Skin of body (tissue), 1 donor: ENCODE measurements at regions not wholly inside any gene's neighbourhood (a gene's known extent, or its start where the extent isn't known, plus 50 kb on each side); places are given as distances from the start of the nearest gene placed in this dataset.
A peak's percentile ranks its signal among the peaks of the same experiment; 100 is the strongest.

Source experiments
- DNase-seq: peaks from one replicate; lab custom pipeline; 2025; lab: John Stamatoyannopoulos, UW

DNA sequence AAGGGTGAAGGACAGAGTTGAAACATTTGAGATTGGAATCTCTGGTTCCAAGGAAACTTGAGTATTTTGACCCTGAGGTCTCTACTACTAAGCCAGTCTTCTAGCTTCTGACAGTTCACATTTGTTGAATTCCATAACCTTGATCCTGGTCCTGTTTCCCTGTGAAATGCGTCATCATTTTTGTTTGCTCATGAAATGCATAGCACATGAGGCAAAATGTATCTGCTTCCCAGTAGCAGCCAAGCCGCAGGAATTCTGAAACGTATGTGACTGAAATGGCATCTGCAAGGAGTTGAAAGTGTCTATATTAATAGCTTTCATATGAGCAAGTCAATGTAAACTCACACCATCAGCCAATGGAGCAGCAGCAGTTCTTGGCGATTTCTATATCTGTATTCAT lies 307.9 kb downstream of the CSNK1G3 start:
- peak; percentile 93 for DNase-seq

DNA sequence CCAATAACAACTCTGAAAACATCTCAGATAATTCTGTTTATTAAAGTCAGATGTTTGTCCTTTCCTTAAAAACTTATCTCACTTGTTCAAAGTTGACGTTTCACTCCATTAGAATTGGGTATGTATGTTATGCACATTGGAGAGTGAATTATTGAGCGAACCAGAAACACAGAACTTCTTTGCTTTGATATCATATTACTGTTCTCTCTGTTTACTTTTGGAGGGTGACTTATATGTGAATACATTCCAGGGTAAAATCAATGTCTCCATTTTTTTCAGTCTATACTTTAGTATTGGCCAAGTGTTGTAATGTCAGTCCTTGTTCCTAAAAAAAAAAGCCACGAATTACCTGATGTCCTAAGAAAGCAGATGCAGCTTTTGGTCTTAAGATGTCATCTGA lies 307.4 kb downstream of the CSNK1G3 start:
- DNase-seq: no peak

DNA sequence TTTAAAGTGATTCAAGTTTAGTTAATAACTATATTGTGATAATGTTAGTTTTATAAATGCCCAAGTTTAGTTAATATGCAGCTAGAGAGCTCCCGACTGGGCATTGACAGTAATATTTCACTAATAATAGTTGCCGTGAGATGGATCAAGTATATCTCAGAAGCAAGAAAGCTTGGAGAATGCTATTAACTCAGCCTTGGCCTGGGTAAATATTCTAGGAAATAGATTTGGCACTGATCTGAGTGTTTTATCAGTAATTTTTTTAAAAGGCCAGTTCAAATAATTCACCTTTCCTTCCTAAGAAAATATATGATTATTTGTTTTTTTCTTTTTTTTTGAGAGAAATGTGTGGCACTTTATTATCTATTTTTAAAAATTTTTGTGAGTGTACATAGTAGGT lies 305.3 kb downstream of the CSNK1G3 start:
- no peak for DNase-seq

DNA sequence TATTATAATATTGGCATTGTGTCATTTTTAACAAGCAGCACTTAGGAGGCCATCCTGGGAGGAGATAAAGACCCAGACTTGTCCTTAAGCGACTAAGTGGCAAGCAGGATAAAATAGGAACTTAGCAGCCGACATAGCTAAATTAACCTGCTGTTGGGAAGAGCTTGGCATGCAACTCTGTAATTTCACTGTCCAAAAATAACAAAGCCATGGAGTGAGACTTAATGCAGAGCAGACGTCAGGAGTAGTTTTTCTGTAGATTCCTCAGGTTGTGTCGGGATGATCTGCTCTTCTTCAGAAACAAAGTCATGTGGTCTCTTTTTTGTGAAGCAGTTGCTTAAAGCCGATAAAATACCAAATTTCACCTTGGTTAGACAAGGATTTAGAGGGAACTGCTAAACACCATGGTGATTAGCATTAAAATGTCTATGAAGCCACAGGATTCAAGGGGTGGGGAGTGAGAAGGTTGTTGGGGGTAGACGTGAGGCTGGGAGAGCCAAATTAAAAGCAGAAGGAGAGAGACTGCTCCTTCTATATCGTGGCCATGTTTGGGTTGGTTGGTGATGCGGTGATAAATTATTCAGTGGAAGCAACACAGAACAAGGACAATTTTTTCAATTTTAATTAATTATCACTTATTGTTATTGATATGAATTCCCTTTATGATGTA lies 303.0 kb downstream of the CSNK1G3 start:
- peak; percentile 42 for DNase-seq

DNA sequence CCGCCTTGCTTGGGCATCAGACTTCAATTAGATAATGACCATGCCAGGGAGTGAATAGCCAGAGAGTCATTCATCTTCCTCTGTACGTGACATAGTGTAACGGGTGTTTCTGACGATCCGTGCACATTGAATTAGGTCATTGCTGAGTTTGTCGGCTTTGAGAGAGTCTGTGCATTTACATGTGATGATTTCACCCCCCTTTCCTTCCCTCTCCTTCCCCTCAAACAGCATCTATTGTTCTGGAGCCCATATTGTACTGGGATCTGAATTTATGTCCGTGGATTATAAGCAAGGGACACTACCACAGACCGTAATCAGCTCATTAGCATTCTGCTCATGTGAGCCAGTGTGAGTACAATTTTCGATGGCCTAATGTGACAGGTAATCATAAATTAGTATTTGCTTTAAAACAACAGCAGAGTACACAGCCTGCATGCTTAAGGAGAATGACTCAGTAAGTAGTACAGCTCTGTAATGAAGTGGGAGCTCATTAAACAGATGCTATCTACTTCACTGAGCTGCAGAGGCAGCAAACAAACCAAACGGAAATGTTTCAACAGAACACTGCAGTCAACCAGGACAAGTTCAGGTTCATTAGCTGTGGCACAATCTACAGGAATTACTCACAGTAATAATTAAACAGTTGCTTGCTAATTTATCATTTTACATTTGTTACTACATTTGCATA lies 302.1 kb downstream of the CSNK1G3 start:
- DNase-seq: peak; percentile 91

DNA sequence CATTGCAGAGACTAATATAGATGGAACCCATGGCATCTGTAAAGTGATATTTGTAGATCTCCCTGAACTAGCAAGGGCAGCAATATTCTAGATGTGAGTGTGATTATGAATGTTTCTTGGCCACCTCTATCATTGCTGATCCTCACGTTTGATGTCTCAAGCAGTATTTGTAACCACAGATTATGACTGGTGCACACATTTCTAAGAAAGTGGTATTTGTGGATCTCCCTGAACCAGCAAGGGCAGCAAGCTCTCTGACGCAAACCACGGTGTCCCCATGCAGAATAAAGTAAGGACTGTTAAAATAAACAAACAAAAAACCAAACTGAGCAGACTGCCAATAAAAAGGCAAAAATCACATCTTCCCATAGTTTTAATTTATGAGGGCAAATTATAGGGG lies 301.3 kb downstream of the CSNK1G3 start:
- no peak for DNase-seq

DNA sequence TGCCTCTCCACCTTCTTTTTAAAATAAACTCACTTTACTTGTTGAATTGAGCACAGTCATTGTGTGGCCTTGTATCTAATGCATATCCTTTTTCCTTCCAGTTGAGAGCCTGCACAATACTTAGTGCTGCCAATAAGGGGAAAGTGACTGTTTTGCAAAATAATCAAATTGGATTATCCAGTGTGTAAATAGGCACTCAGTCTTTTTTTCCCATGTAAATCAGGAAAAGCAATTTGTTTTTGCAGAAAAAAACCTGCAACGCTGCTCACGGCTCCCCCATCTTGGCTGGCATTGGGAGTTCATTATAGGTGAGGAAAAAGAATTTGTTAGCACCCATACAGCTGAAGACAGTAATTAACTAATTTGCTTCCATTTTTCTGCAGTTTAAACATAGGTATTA lies 299.9 kb downstream of the CSNK1G3 start:
- no peak for DNase-seq

DNA sequence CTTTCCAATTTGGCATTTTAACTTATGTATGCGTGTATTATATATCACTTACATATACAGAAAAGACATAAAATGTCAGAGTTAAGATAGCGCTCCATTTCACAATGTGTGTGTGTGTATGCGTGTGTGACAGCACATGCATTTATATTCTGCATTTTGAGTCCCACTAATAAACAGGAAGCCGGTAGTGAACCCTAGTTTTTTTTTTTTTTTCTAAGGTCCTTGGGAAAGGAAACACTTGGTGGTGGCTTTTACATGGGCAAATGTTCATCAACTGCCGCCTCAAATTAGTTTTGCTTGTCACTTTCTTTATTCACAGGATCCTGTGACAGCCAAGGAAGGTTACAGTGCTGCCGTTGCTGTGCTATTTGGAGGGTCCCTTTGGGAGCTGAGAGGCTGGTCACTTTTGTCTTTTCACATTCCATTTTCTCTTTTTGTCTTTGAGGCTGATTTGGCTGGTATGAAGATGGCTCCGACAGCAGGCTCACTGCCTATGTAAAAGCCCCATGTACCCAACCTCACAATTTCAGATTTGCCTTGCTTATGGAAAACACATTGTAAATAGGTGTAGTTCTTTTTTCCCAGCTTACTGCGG lies 298.9 kb downstream of the CSNK1G3 start:
- no peak for DNase-seq

DNA sequence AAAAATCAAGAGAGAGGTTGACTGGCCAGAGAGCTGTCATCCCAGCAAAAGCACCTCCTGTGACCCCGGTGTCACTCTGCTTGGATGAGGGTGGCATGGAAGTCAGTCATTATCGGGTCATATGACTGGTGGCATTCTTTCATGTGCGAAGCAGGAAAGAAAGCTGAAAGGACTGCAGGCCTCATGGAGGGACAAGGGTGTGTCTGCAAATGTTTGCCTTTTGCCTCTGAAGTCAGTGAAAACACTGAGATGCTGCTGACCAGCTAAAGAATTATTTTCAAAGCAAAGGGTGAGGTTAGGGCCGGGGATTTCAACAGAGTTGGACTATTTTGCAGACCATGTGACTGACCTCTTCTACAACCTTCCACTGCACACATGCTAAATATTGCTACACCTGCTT lies 298.3 kb downstream of the CSNK1G3 start:
- peak; percentile 6 for DNase-seq

DNA sequence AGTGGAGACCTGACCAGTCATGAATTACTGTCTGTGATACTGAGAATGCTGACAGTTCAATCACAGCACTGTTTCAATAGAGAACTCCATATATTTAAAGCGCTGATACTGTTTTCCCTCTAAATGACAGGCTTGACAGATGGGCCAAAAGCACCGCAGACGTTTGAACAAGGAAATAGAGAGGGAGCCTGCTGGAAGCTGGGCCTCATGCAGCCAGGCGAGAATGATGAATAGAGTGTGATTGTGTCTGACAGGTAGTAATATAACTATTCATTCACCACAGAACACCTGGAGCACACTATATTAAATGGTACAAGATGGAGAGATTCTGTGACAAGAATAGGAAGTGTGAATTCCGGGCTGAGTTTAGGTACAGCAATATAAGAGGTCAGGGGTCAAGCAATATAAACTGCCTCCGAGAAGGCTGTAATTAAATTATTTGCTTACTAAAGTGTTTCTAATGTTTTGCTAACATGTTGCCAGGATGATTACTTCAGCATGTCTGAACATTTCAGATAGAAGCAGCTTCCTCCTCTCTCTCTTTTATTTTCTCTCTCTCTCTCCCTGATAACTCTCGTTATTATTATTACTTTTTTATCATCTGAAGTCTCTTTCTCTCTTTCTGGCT lies 297.7 kb downstream of the CSNK1G3 start:
- peak; percentile 7 for DNase-seq

DNA sequence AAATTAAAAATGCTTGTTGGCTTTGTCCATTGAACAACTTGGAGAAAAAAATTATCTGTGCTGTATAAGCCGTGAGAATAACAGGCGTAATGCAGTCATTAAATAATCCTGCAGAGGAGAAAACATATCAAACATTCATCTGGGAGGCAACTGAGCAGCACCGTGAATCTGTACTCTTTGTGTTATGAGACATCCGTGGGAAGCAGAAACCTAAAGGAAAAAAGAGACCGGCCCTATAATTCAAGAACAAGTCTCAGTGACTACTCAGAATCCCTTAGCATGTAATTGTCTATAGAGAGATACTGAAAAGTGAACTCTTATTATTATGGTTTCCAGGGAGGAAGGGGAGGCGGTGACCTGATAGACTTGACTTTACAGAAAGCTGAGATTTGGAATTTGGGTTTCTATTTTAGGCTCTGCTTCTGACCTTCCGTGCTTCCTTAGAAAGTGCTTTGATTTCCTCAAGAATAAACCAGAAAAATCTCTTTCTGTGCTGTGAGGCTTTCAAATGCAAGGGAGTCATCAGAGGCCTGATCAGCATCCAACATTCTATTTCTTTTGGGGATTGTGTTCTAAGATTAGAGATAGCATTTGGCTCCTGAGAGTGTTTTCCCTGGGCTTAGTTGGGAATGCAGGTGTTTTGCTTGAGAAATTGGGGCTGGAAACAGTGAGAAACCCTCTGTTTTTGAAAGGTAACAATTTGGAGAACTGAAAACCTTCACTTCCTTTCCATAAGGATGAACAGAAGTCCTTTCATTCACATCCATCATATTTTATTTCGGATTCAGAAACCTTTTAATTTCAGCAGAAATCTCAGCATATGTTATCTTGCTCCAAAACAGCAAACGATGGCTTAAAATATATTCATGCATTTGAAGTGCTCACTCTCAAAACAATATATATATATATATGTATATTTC lies 296.7 kb downstream of the CSNK1G3 start:
- DNase-seq: no peak

DNA sequence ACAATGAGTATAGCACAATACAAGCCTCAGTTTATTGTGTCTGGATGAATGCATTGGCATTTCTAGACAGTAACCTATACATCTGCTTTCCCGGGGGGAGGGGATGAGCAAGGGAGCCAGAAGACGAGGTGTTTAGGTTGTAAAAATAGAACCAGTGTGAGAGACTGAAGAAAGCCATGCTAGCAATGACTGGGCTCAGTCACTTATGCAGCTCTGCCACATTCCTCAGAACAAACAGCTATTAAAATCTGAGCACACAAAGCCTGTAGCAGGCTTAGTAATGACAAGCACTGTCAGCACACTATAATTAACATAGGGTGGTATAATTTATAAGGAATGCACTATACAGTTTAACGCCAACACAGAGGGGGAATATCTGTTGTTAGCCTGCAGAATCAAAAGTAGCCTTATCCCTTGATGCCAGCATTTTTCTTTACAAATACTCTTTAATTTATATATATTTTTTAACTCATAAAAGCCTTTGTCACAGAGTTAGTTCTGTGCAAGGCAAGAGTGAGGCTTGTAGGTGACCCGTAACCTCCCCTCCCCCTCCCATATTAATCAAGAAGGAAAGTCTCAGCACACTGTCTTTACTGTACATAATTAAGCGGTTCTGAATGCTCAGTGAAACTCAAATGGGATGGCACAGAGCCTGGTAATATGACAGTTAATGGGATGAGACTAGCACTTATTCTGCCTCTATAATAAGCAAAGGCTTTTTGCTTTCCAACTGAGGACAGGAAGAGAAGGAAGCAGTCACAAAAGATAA lies 295.4 kb downstream of the CSNK1G3 start:
- peak; percentile 87 for DNase-seq

DNA sequence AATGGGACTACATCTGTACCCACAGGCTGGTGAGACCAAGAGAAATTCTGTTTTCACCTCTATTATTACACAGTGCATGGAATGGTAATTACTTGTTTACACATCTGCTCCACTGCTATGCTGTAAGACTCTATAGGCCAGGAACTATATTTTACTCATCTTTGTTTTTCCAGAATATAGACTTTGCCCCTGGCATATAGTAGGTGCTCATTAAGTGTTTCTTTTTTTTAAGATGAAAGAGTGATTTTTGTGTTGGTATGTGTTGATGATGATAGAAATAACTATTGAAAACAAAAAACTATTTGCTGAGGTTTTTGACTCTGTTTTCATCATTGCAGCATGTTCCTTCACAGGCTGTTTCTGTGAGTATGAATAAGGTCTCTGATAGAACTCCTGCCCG lies 294.7 kb downstream of the CSNK1G3 start:
- DNase-seq: no peak

DNA sequence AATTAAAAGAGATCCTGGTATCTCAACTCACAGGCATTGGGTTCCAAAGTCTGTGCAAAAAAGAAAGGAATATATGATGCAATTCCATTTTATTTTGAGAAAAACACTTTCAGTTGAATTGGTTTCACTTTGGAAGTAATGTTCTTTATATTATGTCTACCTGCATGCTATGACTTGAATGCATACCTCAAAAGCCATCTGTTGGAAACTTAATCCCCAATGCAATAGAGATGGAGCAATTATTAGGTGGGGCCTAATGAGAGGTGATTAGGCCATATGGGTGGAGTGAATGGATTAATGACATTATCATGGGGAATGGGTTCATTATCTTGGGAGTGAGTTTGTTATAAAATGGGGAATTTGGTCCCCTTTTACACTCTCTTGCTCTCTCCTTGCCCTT lies 293.3 kb downstream of the CSNK1G3 start:
- no peak for DNase-seq

DNA sequence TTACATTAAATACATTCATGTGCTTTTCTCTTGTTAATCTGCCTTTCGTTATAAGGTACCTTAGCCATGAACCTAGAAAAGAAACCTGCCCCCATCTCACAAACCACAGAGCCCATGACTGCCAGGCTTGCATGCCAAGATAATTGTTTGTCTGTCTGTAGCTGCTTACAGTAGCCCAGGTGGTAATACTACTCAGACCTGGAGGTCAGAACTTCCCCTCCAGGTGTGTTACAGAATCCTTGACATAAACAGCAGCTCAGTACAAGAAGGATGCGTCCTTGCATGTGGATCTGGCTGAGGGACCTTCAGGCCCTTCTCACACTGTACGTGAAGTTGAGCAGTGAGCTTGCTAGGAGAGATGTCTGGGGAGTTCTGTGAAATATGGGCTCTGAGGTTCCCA lies 291.4 kb downstream of the CSNK1G3 start:
- DNase-seq: no peak

DNA sequence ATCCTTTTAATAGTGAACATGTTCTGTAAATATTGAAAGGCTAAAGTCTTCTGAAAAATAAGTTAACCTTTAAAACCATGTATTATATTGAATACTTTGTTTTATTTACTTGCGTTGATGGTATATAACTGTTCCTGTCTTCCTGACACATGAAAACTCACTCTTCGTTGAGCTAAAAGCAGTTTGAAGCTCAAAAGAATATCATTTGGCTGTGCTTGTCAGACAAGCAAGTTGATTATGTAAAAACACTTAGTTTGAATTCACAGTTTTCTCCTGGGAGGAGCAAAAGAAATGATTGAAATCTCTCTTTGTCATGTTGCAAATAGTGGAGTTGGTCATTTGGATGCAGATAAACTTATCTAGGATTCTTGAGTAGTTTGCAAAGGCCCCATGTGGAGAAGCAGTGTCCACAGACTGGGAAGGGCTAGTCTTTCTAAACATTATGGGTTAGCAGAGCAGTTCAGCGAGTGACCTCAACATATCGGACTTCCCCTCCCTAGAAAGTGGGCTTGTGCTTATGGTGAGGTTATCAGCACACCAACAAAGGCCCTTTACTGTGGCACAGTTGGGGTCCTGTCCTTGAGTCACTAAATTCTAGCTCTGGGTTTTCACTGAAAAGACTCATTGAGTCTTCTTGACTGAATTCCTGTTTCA lies 290.4 kb downstream of the CSNK1G3 start:
- no peak for DNase-seq

DNA sequence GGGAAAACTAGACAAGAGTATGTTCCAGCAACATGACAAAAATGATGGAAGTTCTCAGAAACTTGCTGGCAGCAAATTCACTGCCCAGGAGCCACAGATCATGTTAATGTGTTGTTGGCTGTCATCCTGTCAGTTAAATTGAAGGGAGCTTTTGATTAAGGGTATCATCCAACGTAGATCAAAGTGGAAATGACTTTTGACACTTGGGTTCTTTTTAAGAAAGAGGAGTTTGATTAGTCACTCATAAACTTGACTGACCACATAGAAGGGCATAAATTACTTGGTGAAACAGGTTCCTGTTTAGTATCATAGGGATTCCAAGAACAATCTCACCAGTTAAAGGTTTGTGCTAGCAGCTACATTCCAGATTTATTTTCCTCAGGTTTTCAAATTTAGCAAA lies 288.7 kb downstream of the CSNK1G3 start:
- no peak for DNase-seq

DNA sequence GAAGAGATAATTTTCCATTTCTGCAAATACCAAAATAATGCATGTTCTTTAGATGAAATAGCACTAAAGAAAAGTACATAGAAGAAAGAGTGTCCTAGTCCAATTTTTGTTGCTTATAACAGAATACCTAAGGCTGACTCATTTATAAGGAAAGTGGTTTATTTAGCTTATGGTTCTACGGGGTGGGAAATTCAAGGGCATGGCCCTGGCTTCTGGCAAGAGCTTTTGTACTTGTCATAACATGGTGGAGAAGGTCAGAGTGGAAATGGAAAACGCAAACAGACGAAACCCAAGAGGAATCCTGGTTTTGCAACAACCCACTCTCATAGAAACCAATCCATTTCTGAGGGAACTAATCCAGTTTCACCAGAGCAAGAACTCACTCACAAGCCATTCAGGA lies 283.7 kb downstream of the CSNK1G3 start:
- DNase-seq: no peak

DNA sequence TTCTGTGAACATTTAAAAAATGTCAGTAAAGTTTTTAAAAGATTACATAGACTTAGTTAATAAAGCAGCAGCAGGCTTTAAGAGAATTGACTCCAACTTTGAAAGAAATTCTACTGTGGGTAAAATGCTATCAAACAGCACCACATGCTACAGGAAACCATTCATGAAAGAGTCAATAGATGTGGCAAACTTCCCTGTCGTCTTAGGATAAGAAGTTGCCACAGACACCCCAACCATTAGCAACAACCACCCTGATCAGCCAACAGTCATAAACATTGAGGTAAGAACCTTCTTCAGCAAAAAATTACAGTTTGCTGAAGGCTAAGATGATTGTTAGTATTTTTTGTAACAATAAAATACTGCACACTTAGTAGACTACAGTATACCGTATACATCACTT lies 278.2 kb downstream of the CSNK1G3 start:
- DNase-seq: no peak

DNA sequence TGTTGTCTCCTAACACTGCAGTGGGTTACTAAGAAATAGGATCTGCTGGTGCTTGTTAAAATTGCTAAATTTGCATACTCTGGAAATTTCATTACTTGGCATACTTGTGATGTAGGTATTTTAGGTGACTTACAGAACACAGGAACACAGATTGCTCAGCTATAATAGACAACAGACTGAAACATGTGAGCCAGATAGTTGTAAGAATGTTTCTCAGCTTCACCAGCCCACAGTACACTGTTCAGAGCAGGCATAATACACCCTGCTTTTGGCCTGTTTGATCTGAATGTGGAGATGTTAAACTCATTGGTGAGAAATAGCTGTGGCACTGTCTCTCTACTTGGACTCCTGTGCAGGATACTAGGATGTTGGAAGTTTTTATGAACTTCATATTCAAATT lies 275.7 kb downstream of the CSNK1G3 start:
- DNase-seq: no peak
